IMR-90 (cell line): ENCODE measurements at regions not wholly inside any gene's neighbourhood (a gene's known extent, or its start where the extent isn't known, plus 50 kb on each side); places are given as distances from the start of the nearest gene placed in this dataset.

Experiments
- ATAC-seq: fragments of 200-7000 bp; cut with Tn5 transposase; 2 replicates; pipeline ENCODE4 v1.9.1; 2020; ENCODE audit warnings: low read depth, mild to moderate bottlenecking, moderate library complexity
- BruUV-seq: library from RNA; stranded (reverse); fragments of 400-500 nt; replicated peaks from 2 replicates; lab custom pipeline; 2021; lab: Mats Ljungman, UMichigan
- CTCF ChIA-PET: fragments of 300-600 bp; formaldehyde crosslinking; extraction: SDS; loops from one replicate; lab custom pipeline; 2021; ENCODE audit warnings: antibody characterized with exemption; lab: Yijun Ruan, JAX
- POLR2A ChIA-PET: fragments of 300-600 bp; sonication (Branson Sonifier 250); formaldehyde crosslinking; loops from one replicate; lab custom pipeline; 2022; ENCODE audit warnings: antibody characterized with exemption; ENCODE audit not compliant: unreplicated experiment; lab: Charles Lee
- DNase-seq: peaks from one replicate; pipeline ENCODE4 v3.0.0; 2013
- H2AFZ ChIP-seq: replicated peaks from 2 replicates; pipeline ENCODE3; 2013; ENCODE audit warnings: low read length, mild to moderate bottlenecking; ENCODE audit not compliant: poor library complexity
- H2AK5ac ChIP-seq: 2 replicates; pipeline ENCODE4 v1.6.1; 2013; ENCODE audit warnings: low read depth, low read length, inconsistent platforms
- H2AK9ac ChIP-seq: replicated peaks from 2 replicates; pipeline ENCODE3; 2013; ENCODE audit warnings: mild to moderate bottlenecking, low read depth, low read length, moderate library complexity; ENCODE audit not compliant: poor library complexity
- H2BK120ac ChIP-seq: 2 replicates; pipeline ENCODE4 v1.6.1; 2013; ENCODE audit warnings: low read depth, low read length, inconsistent platforms
- H2BK15ac ChIP-seq: 3 replicates; pipeline ENCODE4 v1.6.1; 2013; ENCODE audit warnings: low read depth, low read length, inconsistent platforms
- H2BK20ac ChIP-seq: 2 replicates; pipeline ENCODE4 v1.6.1; 2013; ENCODE audit warnings: low read depth, mild to moderate bottlenecking, inconsistent platforms, low read length, moderate library complexity
- H2BK5ac ChIP-seq: 2 replicates; pipeline ENCODE4 v1.6.1; 2013; ENCODE audit warnings: mild to moderate bottlenecking, low read depth, low read length, inconsistent platforms; ENCODE audit not compliant: poor library complexity, severe bottlenecking
- H3K14ac ChIP-seq: replicated peaks from 2 replicates; pipeline ENCODE4 v1.6.1; 2013; ENCODE audit warnings: low read depth, low read length, inconsistent platforms
- H3K18ac ChIP-seq: 2 replicates; pipeline ENCODE4 v1.6.1; 2013; ENCODE audit warnings: low read depth, low read length, control low read depth
- H3K23ac ChIP-seq: 2 replicates; pipeline ENCODE4 v1.6.1; 2013; ENCODE audit warnings: low read depth, low read length, inconsistent platforms
- H3K27ac ChIP-seq: 2 replicates; pipeline ENCODE4 v1.5.1; 2013; ENCODE audit warnings: mild to moderate bottlenecking, control low read depth, low read length; ENCODE audit not compliant: insufficient read depth
- H3K27me3 ChIP-seq: 2 replicates; pipeline ENCODE4 v1.6.1; 2013; ENCODE audit warnings: low read length; ENCODE audit not compliant: control insufficient read depth, insufficient read depth
- H3K36me3 ChIP-seq: 2 replicates; pipeline ENCODE4 v1.6.1; 2013; ENCODE audit warnings: low read length, mixed read lengths; ENCODE audit not compliant: control insufficient read depth, insufficient read depth
- H3K4ac ChIP-seq: 2 replicates; pipeline ENCODE4 v1.6.1; 2013; ENCODE audit warnings: low read depth, low read length, inconsistent platforms
- H3K4me1 ChIP-seq: 2 replicates; pipeline ENCODE4 v1.6.1; 2013; ENCODE audit warnings: low read length, mixed read lengths; ENCODE audit not compliant: control insufficient read depth, insufficient read depth
- H3K4me2 ChIP-seq: 2 replicates; pipeline ENCODE4 v1.6.1; 2013; ENCODE audit warnings: low read depth, mild to moderate bottlenecking, control low read depth, low read length, moderate library complexity
- H3K4me3 ChIP-seq: 2 replicates; pipeline ENCODE4 v1.5.1; 2013; ENCODE audit warnings: low read depth, mild to moderate bottlenecking, control low read depth, low read length, moderate library complexity; ENCODE audit not compliant: insufficient read depth
- H3K56ac ChIP-seq: 2 replicates; pipeline ENCODE4 v1.6.1; 2013; ENCODE audit warnings: low read length, inconsistent platforms; ENCODE audit not compliant: insufficient read depth; ENCODE audit errors: extremely low read depth
- H3K79me1 ChIP-seq, 2 experiments: 2 replicates each; pipeline ENCODE4 v1.6.1; 2013; ENCODE audit warnings: low read length in 2 of 2, inconsistent platforms in 1 of 2, low read depth in 1 of 2
- H3K9ac ChIP-seq: 2 replicates; pipeline ENCODE4 v1.6.1; 2013; ENCODE audit warnings: low read depth, low read length, control low read depth
- H3K9me1 ChIP-seq: 2 replicates; pipeline ENCODE4 v1.6.1; 2013; ENCODE audit warnings: low read length, inconsistent platforms; ENCODE audit not compliant: insufficient read depth
- H3K9me3 ChIP-seq: 2 replicates; pipeline ENCODE4 v1.6.1; 2013; ENCODE audit warnings: low read length; ENCODE audit not compliant: control insufficient read depth, insufficient read depth
- H4K20me1 ChIP-seq: 2 replicates; pipeline ENCODE4 v1.6.1; 2013; ENCODE audit warnings: low read length, inconsistent platforms; ENCODE audit not compliant: insufficient read depth
- H4K5ac ChIP-seq: 2 replicates; pipeline ENCODE4 v1.6.1; 2013; ENCODE audit warnings: mild to moderate bottlenecking, low read depth, low read length, control low read depth
- H4K8ac ChIP-seq, 2 experiments: 2 replicates each; pipeline ENCODE4 v1.6.1; 2013; ENCODE audit warnings: low read depth in 2 of 2, low read length in 2 of 2, control low read depth in 1 of 2, inconsistent platforms in 1 of 2
- H4K91ac ChIP-seq: 2 replicates; pipeline ENCODE4 v1.6.1; 2013; ENCODE audit warnings: low read depth, low read length, inconsistent platforms; ENCODE audit not compliant: insufficient read depth
- BHLHE40 ChIP-seq: fragments of 150-350 bp; IDR thresholded peaks from 2 replicates; pipeline ENCODE4 v1.6.1; 2016; ENCODE audit warnings: mild to moderate bottlenecking, low read depth, low read length
- CEBPB ChIP-seq: IDR thresholded peaks from 2 replicates; pipeline ENCODE4 v1.6.1; 2012; ENCODE audit warnings: low read depth, low read length, improper control_type of control experiment
- CHD1 ChIP-seq: IDR thresholded peaks from 2 replicates; pipeline ENCODE4 v1.6.1; 2012; ENCODE audit warnings: low read depth, low read length, improper control_type of control experiment
- FOS ChIP-seq: fragments of 150-350 bp; IDR thresholded peaks from 2 replicates; pipeline ENCODE4 v1.6.1; 2016; ENCODE audit warnings: low read depth, low read length
- MAFK ChIP-seq: IDR thresholded peaks from 2 replicates; pipeline ENCODE4 v1.6.1; 2012; ENCODE audit warnings: low read depth, low read length, improper control_type of control experiment
- MAZ ChIP-seq: IDR thresholded peaks from 2 replicates; pipeline ENCODE4 v1.6.1; 2012; ENCODE audit warnings: low read depth, mild to moderate bottlenecking, low read length, improper control_type of control experiment, moderate library complexity, borderline replicate concordance
- MXI1 ChIP-seq: IDR thresholded peaks from 2 replicates; pipeline ENCODE4 v1.6.1; 2012; ENCODE audit warnings: low read depth, mild to moderate bottlenecking, low read length, moderate library complexity, borderline replicate concordance
- POLR2A ChIP-seq: IDR thresholded peaks from 2 replicates; pipeline ENCODE4 v1.6.1; 2012; ENCODE audit warnings: mild to moderate bottlenecking, low read depth, low read length
- RAD21 ChIP-seq: IDR thresholded peaks from 2 replicates; pipeline ENCODE4 v1.6.1; 2012; ENCODE audit warnings: low read length, improper control_type of control experiment
- RCOR1 ChIP-seq: IDR thresholded peaks from 2 replicates; pipeline ENCODE4 v1.6.1; 2012; ENCODE audit warnings: mild to moderate bottlenecking, low read length, improper control_type of control experiment; ENCODE audit not compliant: insufficient replicate concordance
- RFX5 ChIP-seq: IDR thresholded peaks from 2 replicates; pipeline ENCODE4 v1.8.0; 2012; ENCODE audit warnings: low read depth, mild to moderate bottlenecking, low read length, moderate library complexity
- SMC3 ChIP-seq: fragments of 150-350 bp; IDR thresholded peaks from 2 replicates; pipeline ENCODE4 v1.6.1; 2016; ENCODE audit warnings: low read depth, mild to moderate bottlenecking, antibody characterized with exemption, low read length, moderate library complexity
- WGBS, 2 experiments: methylation state at CpG; one replicate each; pipeline versions ENCODE4 v1.1.5 to v1.1.7; 2013; ENCODE audit warnings: missing lambda C conversion rate in 2 of 2; ENCODE audit not compliant: insufficient read length in 1 of 2; ENCODE audit errors: extremely low coverage in 2 of 2; 5-methylcytosine and 5-hydroxymethylcytosine counted together
- dilution Hi-C: fragments of 300-500 bp; cut with HindIII; formaldehyde crosslinking; loops from one replicate; pipeline ENCODE4 v1.14.3; 2018; ENCODE audit warnings: low sequenced_read_pairs; ENCODE audit not compliant: unreplicated experiment
- in situ Hi-C: fragments of 300-500 bp; cut with MboI; formaldehyde crosslinking; loops from 3 replicates; pipeline ENCODE4 v1.14.3; 2019; ENCODE audit warnings: low sequenced_read_pairs, inconsistent platforms, mixed read lengths
- intact Hi-C: fragments of 100-400 bp; cut with micrococcal nuclease; formaldehyde crosslinking; loops from 2 replicates; pipeline ENCODE4 v1.10.0; 2022
- TF ChIP-seq, protein P1 (sequence below): fragments of 150-350 bp; IDR thresholded peaks from 2 replicates; pipeline ENCODE4 v1.6.1; 2016; ENCODE audit warnings: low read depth, mild to moderate bottlenecking, low read length, moderate library complexity, borderline replicate concordance
- TF ChIP-seq, protein P2 (sequence below): conservative IDR thresholded peaks from 2 replicates; pipeline ENCODE4 v1.5.1; 2012; ENCODE audit warnings: mild to moderate bottlenecking, low read depth, low read length, improper control_type of control experiment
- TF ChIP-seq, protein P3 (sequence below): fragments of 150-350 bp; IDR thresholded peaks from 2 replicates; pipeline ENCODE4 v1.6.1; 2017; ENCODE audit warnings: mild to moderate bottlenecking, antibody characterized with exemption, low read length, low read depth

DNA sequence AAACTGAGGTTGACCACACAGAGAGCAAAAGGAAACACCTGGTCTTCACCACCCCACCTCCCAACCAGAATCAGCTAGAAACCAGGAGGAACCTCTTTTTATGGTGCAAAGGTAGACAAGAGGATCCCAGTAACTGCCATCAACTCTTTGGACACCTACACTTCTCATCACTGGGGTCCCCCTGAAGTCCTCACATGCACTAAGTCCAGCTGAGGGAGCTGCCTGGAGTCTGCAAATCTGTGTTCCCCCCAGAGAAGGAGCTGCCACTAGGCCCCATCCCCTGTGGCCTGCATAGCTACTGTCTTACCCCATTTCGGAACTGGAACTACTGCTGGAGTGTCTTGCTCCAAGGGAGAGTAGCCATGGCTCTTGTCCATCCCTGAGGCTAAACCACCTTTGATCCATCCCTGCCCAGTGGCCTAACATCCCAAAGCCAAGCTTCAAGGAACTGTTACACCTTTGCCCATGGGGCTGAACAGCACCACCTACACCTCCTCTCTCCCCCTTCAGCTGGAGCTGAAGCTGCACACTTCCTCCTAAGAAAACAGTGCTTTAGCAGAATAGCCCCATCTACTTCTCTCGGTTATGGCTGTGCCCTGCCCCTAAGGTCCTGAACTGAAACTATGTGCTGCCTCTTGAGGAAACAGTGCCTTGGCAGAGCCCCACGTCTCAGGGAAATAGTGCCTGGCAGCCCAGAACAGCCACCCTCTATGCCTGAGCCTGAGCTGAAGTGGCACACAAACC lies 85.4 kb upstream of the CD53 start:
- Histone ChIP-seq H2BK120ac (no peak overlapping the region), H4K91ac (no peak overlapping the region), H3K23ac (no peak overlapping the region), H3K9me3 (no peaks in the 10 kb centered on the region), H2BK20ac (no peak overlapping the region), H3K36me3 (no peaks in the 10 kb centered on the region), H3K27ac (no peak overlapping the region), H2AFZ (no peak overlapping the region), H3K4ac (no peak overlapping the region), H3K27me3 (no peaks in the 10 kb centered on the region), H2BK5ac (no peak overlapping the region), H2BK15ac (no peak overlapping the region), H4K20me1 (no peaks in the 10 kb centered on the region), H3K4me1 (no peaks in the 10 kb centered on the region), H3K4me3 (no peak overlapping the region), H3K14ac (no peak overlapping the region), H3K4me2 (no peak overlapping the region), H3K56ac (no peak overlapping the region), H3K9me1 (no peaks in the 10 kb centered on the region), H2AK9ac (no peak overlapping the region), H3K18ac (no peak overlapping the region), H4K8ac (no peak overlapping the region), H2AK5ac (no peak overlapping the region), H3K9ac (no peak overlapping the region), H4K5ac (no peak overlapping the region), H3K79me1 (no peaks in the 10 kb centered on the region)
- ChIA-PET CTCF (no interaction called here), POLR2A (no interaction called here)
- dilution Hi-C loops (no loop called here), in situ Hi-C loops (no loop called here), intact Hi-C loops (no loop called here)
- ATAC-seq (no peak), DNase-seq (no peak)
- 6% methylated on average over 2 of the region's 3 CpGs; no CpG with 5 or more reads in 1 of the 2 experiments for WGBS, 2 experiments
- TF ChIP-seq MAZ, result no peak
- TF ChIP-seq MXI1, result no peak
- no peak for TF ChIP-seq POLR2A
- TF ChIP-seq, protein P1, sequence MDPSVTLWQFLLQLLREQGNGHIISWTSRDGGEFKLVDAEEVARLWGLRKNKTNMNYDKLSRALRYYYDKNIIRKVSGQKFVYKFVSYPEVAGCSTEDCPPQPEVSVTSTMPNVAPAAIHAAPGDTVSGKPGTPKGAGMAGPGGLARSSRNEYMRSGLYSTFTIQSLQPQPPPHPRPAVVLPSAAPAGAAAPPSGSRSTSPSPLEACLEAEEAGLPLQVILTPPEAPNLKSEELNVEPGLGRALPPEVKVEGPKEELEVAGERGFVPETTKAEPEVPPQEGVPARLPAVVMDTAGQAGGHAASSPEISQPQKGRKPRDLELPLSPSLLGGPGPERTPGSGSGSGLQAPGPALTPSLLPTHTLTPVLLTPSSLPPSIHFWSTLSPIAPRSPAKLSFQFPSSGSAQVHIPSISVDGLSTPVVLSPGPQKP, result no peak
- no peak for TF ChIP-seq SMC3
- no peak for TF ChIP-seq FOS
- no peak for TF ChIP-seq MAFK
- no peak for TF ChIP-seq CEBPB
- TF ChIP-seq CHD1, result no peak
- TF ChIP-seq, protein P2, sequence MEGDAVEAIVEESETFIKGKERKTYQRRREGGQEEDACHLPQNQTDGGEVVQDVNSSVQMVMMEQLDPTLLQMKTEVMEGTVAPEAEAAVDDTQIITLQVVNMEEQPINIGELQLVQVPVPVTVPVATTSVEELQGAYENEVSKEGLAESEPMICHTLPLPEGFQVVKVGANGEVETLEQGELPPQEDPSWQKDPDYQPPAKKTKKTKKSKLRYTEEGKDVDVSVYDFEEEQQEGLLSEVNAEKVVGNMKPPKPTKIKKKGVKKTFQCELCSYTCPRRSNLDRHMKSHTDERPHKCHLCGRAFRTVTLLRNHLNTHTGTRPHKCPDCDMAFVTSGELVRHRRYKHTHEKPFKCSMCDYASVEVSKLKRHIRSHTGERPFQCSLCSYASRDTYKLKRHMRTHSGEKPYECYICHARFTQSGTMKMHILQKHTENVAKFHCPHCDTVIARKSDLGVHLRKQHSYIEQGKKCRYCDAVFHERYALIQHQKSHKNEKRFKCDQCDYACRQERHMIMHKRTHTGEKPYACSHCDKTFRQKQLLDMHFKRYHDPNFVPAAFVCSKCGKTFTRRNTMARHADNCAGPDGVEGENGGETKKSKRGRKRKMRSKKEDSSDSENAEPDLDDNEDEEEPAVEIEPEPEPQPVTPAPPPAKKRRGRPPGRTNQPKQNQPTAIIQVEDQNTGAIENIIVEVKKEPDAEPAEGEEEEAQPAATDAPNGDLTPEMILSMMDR, result no peak
- no peak for TF ChIP-seq RCOR1
- TF ChIP-seq BHLHE40, result no peak
- no peak for TF ChIP-seq RAD21
- TF ChIP-seq, protein P3, sequence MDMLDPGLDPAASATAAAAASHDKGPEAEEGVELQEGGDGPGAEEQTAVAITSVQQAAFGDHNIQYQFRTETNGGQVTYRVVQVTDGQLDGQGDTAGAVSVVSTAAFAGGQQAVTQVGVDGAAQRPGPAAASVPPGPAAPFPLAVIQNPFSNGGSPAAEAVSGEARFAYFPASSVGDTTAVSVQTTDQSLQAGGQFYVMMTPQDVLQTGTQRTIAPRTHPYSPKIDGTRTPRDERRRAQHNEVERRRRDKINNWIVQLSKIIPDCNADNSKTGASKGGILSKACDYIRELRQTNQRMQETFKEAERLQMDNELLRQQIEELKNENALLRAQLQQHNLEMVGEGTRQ, result no peak
- no peak for TF ChIP-seq RFX5
- BruUV-seq, result no TSS peak
